ENCODE measurements at regions not wholly inside any gene's neighbourhood (a gene's known extent, or its start where the extent isn't known, plus 50 kb on each side); places are given as distances from the start of the nearest gene placed in this dataset.
"Not testable (repeated sequence)": the region's sequence is repeated elsewhere in the genome, so short reads cannot be mapped to it uniquely, and the experiment has no call there.

- no peak for DNase-seq
Measured at GRCh38 chr4:129254526-129254925, 158.6 kb downstream of the C4orf33 start.

- no peak for DNase-seq
Measured at GRCh38 chr4:129261584-129261983, 165.6 kb downstream of the C4orf33 start.

- DNase-seq = no peak
Measured at GRCh38 chr4:129264008-129264657, 168.2 kb downstream of the C4orf33 start.

- no peak for DNase-seq
Measured at GRCh38 chr4:129278868-129279267, 182.9 kb downstream of the C4orf33 start.

GRCh38 chr4:129282293-129282692 is 186.3 kb downstream of the C4orf33 start:
- peak; percentile 88 for DNase-seq

- not testable (repeated sequence) for DNase-seq
Measured at GRCh38 chr4:129292194-129292593, 196.2 kb downstream of the C4orf33 start.

- no peak for DNase-seq
Measured at GRCh38 chr4:129314781-129315180, 218.8 kb downstream of the C4orf33 start.

GRCh38 chr4:129322920-129323319 is 227.0 kb downstream of the C4orf33 start:
- DNase-seq = peak; percentile 35

GRCh38 chr4:129323658-129324057 is 227.7 kb downstream of the C4orf33 start:
- peak; percentile 92 for DNase-seq

- DNase-seq = peak; percentile 69
Measured at GRCh38 chr4:129326571-129327460, 230.9 kb downstream of the C4orf33 start.

GRCh38 chr4:129327637-129328036 is 231.7 kb downstream of the C4orf33 start:
- DNase-seq = no peak

GRCh38 chr4:129328162-129328561 is 232.2 kb downstream of the C4orf33 start:
- DNase-seq = no peak

- DNase-seq = no peak
Measured at GRCh38 chr4:129334136-129334535, 238.2 kb downstream of the C4orf33 start.

GRCh38 chr4:129335276-129335675 is 239.3 kb downstream of the C4orf33 start:
- peak; percentile 67 for DNase-seq

GRCh38 chr4:129335818-129336217 is 239.9 kb downstream of the C4orf33 start:
- DNase-seq = no peak

GRCh38 chr4:129336457-129337227 is 240.7 kb downstream of the C4orf33 start:
- DNase-seq = peak; percentile 19

GRCh38 chr4:129337228-129337620 is 241.3 kb downstream of the C4orf33 start:
- DNase-seq = no peak

GRCh38 chr4:129342819-129343408 is 247.0 kb downstream of the C4orf33 start:
- DNase-seq = no peak

- DNase-seq = peak; percentile 75
Measured at GRCh38 chr4:129344058-129344457, 248.1 kb downstream of the C4orf33 start.

- no peak for DNase-seq
Measured at GRCh38 chr4:129345609-129346008, 249.7 kb downstream of the C4orf33 start.

- no peak for DNase-seq
Measured at GRCh38 chr4:129346036-129346435, 250.1 kb downstream of the C4orf33 start.

- no peak for DNase-seq
Measured at GRCh38 chr4:129346734-129347133, 250.8 kb downstream of the C4orf33 start.

Measured in NCI-H2227 treated with DMSO at 0.1 percent for 48 hours (cell line).